HCT116 (cell line): ENCODE measurements at regions not wholly inside any gene's neighbourhood (a gene's known extent, or its start where the extent isn't known, plus 50 kb on each side); places are given as distances from the start of the nearest gene placed in this dataset.

Experiments
- ATAC-seq: fragments of 200-7000 bp; cut with Tn5 transposase; 2 replicates; pipeline ENCODE4 v1.9.1; 2020; ENCODE audit warnings: mild to moderate bottlenecking, moderate library complexity
- BruUV-seq: library from RNA; stranded (reverse); fragments of 400-500 nt; replicated peaks from 2 replicates; lab custom pipeline; 2021; lab: Mats Ljungman, UMichigan
- CTCF ChIA-PET: fragments of 300-600 bp; sonication (Branson Sonifier 250); formaldehyde crosslinking; loops from one replicate; lab custom pipeline; 2021; ENCODE audit warnings: antibody characterized with exemption; lab: Charles Lee
- POLR2A ChIA-PET: fragments of 300-600, 350-600 bp; sonication (Branson Sonifier 250); formaldehyde crosslinking; loops from one replicate; lab custom pipeline; 2021; ENCODE audit warnings: antibody characterized with exemption; lab: Charles Lee
- RAD21 ChIA-PET, 2 experiments: fragments of 300-600 bp; sonication (Branson Sonifier 250); formaldehyde crosslinking; loops; one replicate each; lab custom pipeline; 2023; ENCODE audit warnings: low total read pairs in 2 of 2; ENCODE audit not compliant: uncharacterized antibody in 2 of 2, unreplicated experiment in 2 of 2, low non-redundant PET in 1 of 2; lab: Charles Lee
- DNase-seq: peaks from one replicate; pipeline ENCODE4 v3.0.0-alpha.2; 2010; ENCODE audit warnings: low read depth, low spot score
- H2AFZ ChIP-seq: fragments of 200-600 bp; shearing (Covaris generic), sonication (generic); 2 replicates; pipeline ENCODE4 v1.6.1; 2017; ENCODE audit warnings: low read depth, mixed run types, mixed read lengths, antibody characterized with exemption, low read length; ENCODE audit not compliant: poor library complexity, severe bottlenecking
- H3K27ac ChIP-seq: 2 replicates; pipeline ENCODE4 v1.5.1; 2012; ENCODE audit warnings: low read depth, low read length
- H3K27me3 ChIP-seq: fragments of 200-600 bp; sonication (generic); 2 replicates; pipeline ENCODE4 v1.6.1; 2016; ENCODE audit warnings: mixed run types, low read length, mixed read lengths; ENCODE audit not compliant: insufficient read depth
- H3K36me3 ChIP-seq, 2 experiments: fragments of 200-500 bp in 1 of 2; fragments of 200-600 bp in 1 of 2; sonication (Bioruptor generic) in 1 of 2; sonication (generic) in 1 of 2; 2 replicates each; pipeline versions ENCODE4 v1.5.1 to v1.6.1; 2014 to 2016; ENCODE audit warnings: low read length in 2 of 2, inconsistent platforms in 1 of 2, mixed read lengths in 1 of 2, mixed run types in 1 of 2; ENCODE audit not compliant: insufficient read depth in 2 of 2, control insufficient read depth in 1 of 2
- H3K4me1 ChIP-seq, 2 experiments: fragments of 200-600 bp in 1 of 2; sonication (generic) in 1 of 2; 2 replicates each; pipeline versions ENCODE4 v1.5.1 to v1.6.1; 2012 to 2017; ENCODE audit warnings: low read length in 2 of 2, inconsistent platforms in 1 of 2, mild to moderate bottlenecking in 1 of 2, mixed read lengths in 1 of 2, mixed run types in 1 of 2, moderate library complexity in 1 of 2; ENCODE audit not compliant: insufficient read depth in 2 of 2, control insufficient read depth in 1 of 2
- H3K4me2 ChIP-seq: fragments of 200-600 bp; sonication (generic); 2 replicates; pipeline ENCODE4 v1.6.1; 2017; ENCODE audit warnings: mixed run types, low read length, mixed read lengths
- H3K4me3 ChIP-seq, 2 experiments: fragments of 200-600 bp in 1 of 2; sonication (generic) in 1 of 2; replicated peaks in 1 of 2; 2 replicates each; pipeline ENCODE4 v1.5.1; 2011 to 2016; ENCODE audit warnings: low read length in 2 of 2, control low read depth in 1 of 2, low read depth in 1 of 2, mild to moderate bottlenecking in 1 of 2, mixed read lengths in 1 of 2, mixed run types in 1 of 2
- H3K79me2 ChIP-seq: fragments of 200-600 bp; sonication (generic); 2 replicates; pipeline ENCODE4 v1.6.1; 2017; ENCODE audit warnings: mild to moderate bottlenecking, mixed run types, low read length, moderate library complexity, mixed read lengths; ENCODE audit not compliant: insufficient read depth
- H3K9ac ChIP-seq: fragments of 200-600 bp; sonication (generic); 2 replicates; pipeline ENCODE4 v1.6.1; 2016; ENCODE audit warnings: low read length, mixed read lengths
- H3K9me2 ChIP-seq: fragments of 200-600 bp; sonication (generic), shearing (Covaris generic); 2 replicates; pipeline ENCODE4 v1.6.1; 2017; ENCODE audit warnings: mixed run types, mild to moderate bottlenecking, moderate library complexity; ENCODE audit not compliant: insufficient read depth
- H3K9me3 ChIP-seq, 2 experiments: fragments of 200-500 bp in 1 of 2; fragments of 200-600 bp in 1 of 2; sonication (Bioruptor generic) in 1 of 2; sonication (generic) in 1 of 2; 2 replicates each; pipeline ENCODE4 v1.6.1; 2014 to 2017; ENCODE audit warnings: low read length in 2 of 2, mixed read lengths in 2 of 2, inconsistent platforms in 1 of 2, low read depth in 1 of 2, mild to moderate bottlenecking in 1 of 2, mixed run types in 1 of 2, moderate library complexity in 1 of 2; ENCODE audit not compliant: control insufficient read depth in 1 of 2, insufficient read depth in 1 of 2
- H4K20me1 ChIP-seq: fragments of 200-600 bp; sonication (generic), shearing (Covaris generic); 2 replicates; pipeline ENCODE4 v1.6.1; 2017; ENCODE audit warnings: mixed run types, mild to moderate bottlenecking, moderate library complexity; ENCODE audit not compliant: insufficient read depth
- ATF3 ChIP-seq: IDR thresholded peaks from 2 replicates; pipeline ENCODE4 v1.6.1; 2012
- CBX3 ChIP-seq: IDR thresholded peaks from 2 replicates; pipeline ENCODE4 v1.6.1; 2012; ENCODE audit warnings: low read depth
- CEBPB ChIP-seq: IDR thresholded peaks from 2 replicates; pipeline ENCODE4 v1.6.1; 2012; ENCODE audit warnings: low read depth
- CTCF ChIP-seq, 3 experiments: fragments of 200-600 bp in 1 of 3; sonication (generic) in 1 of 3; IDR thresholded peaks in 2 of 3; conservative IDR thresholded peaks in 1 of 3; 2 replicates each; pipeline ENCODE4 v1.5.1; 2012 to 2017; ENCODE audit warnings: low read depth in 2 of 3, low read length in 2 of 3, antibody characterized with exemption in 1 of 3, borderline replicate concordance in 1 of 3, control low read depth in 1 of 3, mild to moderate bottlenecking in 1 of 3, mixed read lengths in 1 of 3, mixed run types in 1 of 3, moderate library complexity in 1 of 3; ENCODE audit not compliant: insufficient read depth in 1 of 3
- EGR1 ChIP-seq: IDR thresholded peaks from 2 replicates; pipeline ENCODE4 v1.6.1; 2012; ENCODE audit warnings: low read depth
- ELF1 ChIP-seq: IDR thresholded peaks from 2 replicates; pipeline ENCODE4 v1.6.1; 2012; ENCODE audit warnings: low read depth, borderline replicate concordance
- FOSL1 ChIP-seq: IDR thresholded peaks from 2 replicates; pipeline ENCODE4 v1.6.1; 2012; ENCODE audit warnings: low read depth
- POLR2AphosphoS5 ChIP-seq: IDR thresholded peaks from 2 replicates; pipeline ENCODE4 v1.6.1; 2011; ENCODE audit warnings: mild to moderate bottlenecking, low read depth, low read length, moderate library complexity
- RAD21 ChIP-seq: IDR thresholded peaks from 2 replicates; pipeline ENCODE4 v1.6.1; 2012; ENCODE audit warnings: low read depth, mild to moderate bottlenecking
- SP1 ChIP-seq: IDR thresholded peaks from 2 replicates; pipeline ENCODE4 v1.6.1; 2012; ENCODE audit warnings: low read depth
- TCF7L2 ChIP-seq: IDR thresholded peaks from 2 replicates; pipeline ENCODE4 v1.7.0; 2011; ENCODE audit warnings: borderline replicate concordance, inconsistent platforms; ENCODE audit not compliant: insufficient read depth, insufficient read length; ENCODE audit errors: extremely low read depth
- ZBTB33 ChIP-seq: IDR thresholded peaks from 2 replicates; pipeline ENCODE4 v1.6.1; 2011; ENCODE audit warnings: mild to moderate bottlenecking, low read length, moderate library complexity; ENCODE audit not compliant: insufficient replicate concordance; ENCODE audit errors: extremely low read depth
- intact Hi-C: fragments of 100-400 bp; cut with micrococcal nuclease; formaldehyde crosslinking; loops from 2 replicates; pipeline ENCODE4 v1.10.0; 2022

- TF ChIP-seq ELF1 (no peak), TCF7L2 (no peak), CTCF (IDR thresholded peaks at IDR 0.05 in 2 of 3, conservative IDR thresholded peaks at IDR 0.05 in 1 of 3; ENCODE audit: borderline replicate concordance in 1 of 3, insufficient read depth in 1 of 3, low read depth in 2 of 3, low read length in 2 of 3) (no peak), CBX3 (no peak), POLR2AphosphoS5 (no peak)
- Histone ChIP-seq H3K9ac (no peak overlapping the region), H4K20me1 (no peaks in the 10 kb centered on the region), H3K9me2 (no peaks in the 10 kb centered on the region), H3K4me3 (no peak overlapping the region), H2AFZ (no peak overlapping the region), H3K27ac (no peak overlapping the region), H3K9me3 (no peaks in the 10 kb centered on the region), H3K4me2 (no peak overlapping the region), H3K36me3 (no peaks in the 10 kb centered on the region), H3K4me1 (no peaks in the 10 kb centered on the region), H3K79me2 (no peaks in the 10 kb centered on the region), H3K27me3 (peaks cover 18% of the 10 kb centered on the region; the same call in 1 of the 2 replicates)
- no TSS peak for BruUV-seq
- ChIA-PET POLR2A (no interaction called here), CTCF (no interaction called here), RAD21 (no interaction called here)
- ATAC-seq (no peak), DNase-seq (no peak)
- intact Hi-C loops = no loop called here
Observed at GRCh38 chr3:40597441-40597840, 72.7 kb downstream of the ZNF621 start.

- Histone ChIP-seq H3K4me3 (no peak overlapping the region), H3K79me2 (no peaks in the 10 kb centered on the region), H3K9me3 (no peaks in the 10 kb centered on the region), H3K27me3 (peaks cover 25% of the 10 kb centered on the region; the same call in 1 of the 2 replicates), H2AFZ (no peak overlapping the region), H3K4me1 (no peaks in the 10 kb centered on the region), H4K20me1 (no peaks in the 10 kb centered on the region), H3K9me2 (no peaks in the 10 kb centered on the region), H3K27ac (no peak overlapping the region), H3K4me2 (no peak overlapping the region), H3K36me3 (no peaks in the 10 kb centered on the region), H3K9ac (no peak overlapping the region)
- no TSS peak for BruUV-seq
- ATAC-seq = no peak
- intact Hi-C loops = no loop called here
- ChIA-PET RAD21 (no interaction called here), POLR2A (no interaction called here), CTCF (no interaction called here)
- DNase-seq = no peak
- TF ChIP-seq ATF3 = no peak
- no peak for TF ChIP-seq EGR1
- no peak for TF ChIP-seq CEBPB
- TF ChIP-seq POLR2AphosphoS5 = no peak
- TF ChIP-seq SP1 = no peak
- TF ChIP-seq ZBTB33 = no peak
- no peak for TF ChIP-seq FOSL1
- no peak for TF ChIP-seq RAD21
- TF ChIP-seq CTCF (IDR thresholded peaks at IDR 0.05 in 2 of 3, conservative IDR thresholded peaks at IDR 0.05 in 1 of 3; ENCODE audit: borderline replicate concordance in 1 of 3, insufficient read depth in 1 of 3, low read depth in 2 of 3, low read length in 2 of 3) = no peak
Observed at GRCh38 chr3:40598338-40598737, 73.6 kb downstream of the ZNF621 start.
